ENCODE measurements at regions not wholly inside any gene's neighbourhood (a gene's known extent, or its start where the extent isn't known, plus 50 kb on each side); places are given as distances from the start of the nearest gene placed in this dataset.

DNA sequence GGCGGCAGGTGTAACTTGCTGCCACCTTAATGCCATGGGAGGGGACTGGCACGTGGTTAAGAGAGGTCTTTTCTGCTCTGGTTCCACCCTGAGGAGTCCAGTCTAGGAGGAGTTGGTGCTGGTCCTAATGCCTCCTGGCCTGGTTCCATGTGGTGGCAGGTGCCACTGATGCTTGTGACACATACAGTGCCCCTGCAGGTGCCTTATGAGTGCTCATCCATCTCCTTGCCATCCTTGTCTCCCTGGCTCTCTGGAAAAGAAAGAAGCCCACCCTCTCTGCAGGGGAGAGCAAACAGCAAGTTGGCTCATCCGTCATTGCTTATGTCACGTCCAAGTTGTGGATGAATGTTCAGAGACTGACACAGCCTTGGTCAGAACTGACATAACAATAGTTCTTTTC is 175.8 kb upstream of the DPH6 start:
- Mint-ChIP-seq H3K36me3 (ENCODE audit: low read depth, unreplicated experiment) (no peaks in the 10 kb centered on the region), H3K27ac (ENCODE audit: unreplicated experiment) (no peak overlapping the region), H3K9me3 (ENCODE audit: unreplicated experiment) (no peaks in the 10 kb centered on the region), H3K27me3 (ENCODE audit: low read depth, unreplicated experiment) (no peaks in the 10 kb centered on the region), H3K4me1 (ENCODE audit: low read depth, unreplicated experiment) (peaks cover 41% of the 10 kb centered on the region), H3K4me3 (ENCODE audit: unreplicated experiment) (no peak overlapping the region)
- H3K27ac ChIP-seq (ENCODE audit: low read depth, low read length), result no peak overlapping the region
- H3K9me3 ChIP-seq (ENCODE audit: insufficient read depth, low read depth, low read length), result no peaks in the 10 kb centered on the region
- H3K36me3 ChIP-seq (ENCODE audit: insufficient read depth, low read length), result no peaks in the 10 kb centered on the region
- H3K4me2 ChIP-seq (ENCODE audit: low read length), result no peak overlapping the region
- no peak overlapping the region for H3K4me3 ChIP-seq (ENCODE audit: insufficient read depth, low read depth, low read length)
- no peaks in the 10 kb centered on the region for H3K79me2 ChIP-seq (ENCODE audit: insufficient read depth, low read length)
- H4K20me1 ChIP-seq (ENCODE audit: insufficient read depth, low read length), result no peaks in the 10 kb centered on the region
- no peak overlapping the region for H2AFZ ChIP-seq (ENCODE audit: low read depth, low read length)
- DNase-seq (ENCODE audit: low read depth) (no peak), FAIRE-seq (no peak)
- no peaks in the 10 kb centered on the region for H3K27me3 ChIP-seq (ENCODE audit: insufficient read depth, low read length)
- H3K9ac ChIP-seq (ENCODE audit: low read length), result no peak overlapping the region
- TF ChIP-seq, protein P1, sequence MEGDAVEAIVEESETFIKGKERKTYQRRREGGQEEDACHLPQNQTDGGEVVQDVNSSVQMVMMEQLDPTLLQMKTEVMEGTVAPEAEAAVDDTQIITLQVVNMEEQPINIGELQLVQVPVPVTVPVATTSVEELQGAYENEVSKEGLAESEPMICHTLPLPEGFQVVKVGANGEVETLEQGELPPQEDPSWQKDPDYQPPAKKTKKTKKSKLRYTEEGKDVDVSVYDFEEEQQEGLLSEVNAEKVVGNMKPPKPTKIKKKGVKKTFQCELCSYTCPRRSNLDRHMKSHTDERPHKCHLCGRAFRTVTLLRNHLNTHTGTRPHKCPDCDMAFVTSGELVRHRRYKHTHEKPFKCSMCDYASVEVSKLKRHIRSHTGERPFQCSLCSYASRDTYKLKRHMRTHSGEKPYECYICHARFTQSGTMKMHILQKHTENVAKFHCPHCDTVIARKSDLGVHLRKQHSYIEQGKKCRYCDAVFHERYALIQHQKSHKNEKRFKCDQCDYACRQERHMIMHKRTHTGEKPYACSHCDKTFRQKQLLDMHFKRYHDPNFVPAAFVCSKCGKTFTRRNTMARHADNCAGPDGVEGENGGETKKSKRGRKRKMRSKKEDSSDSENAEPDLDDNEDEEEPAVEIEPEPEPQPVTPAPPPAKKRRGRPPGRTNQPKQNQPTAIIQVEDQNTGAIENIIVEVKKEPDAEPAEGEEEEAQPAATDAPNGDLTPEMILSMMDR (IDR thresholded peaks at IDR 0.05; ENCODE audit: insufficient read depth, low read depth, low read length), result no peak
- TF ChIP-seq EZH2 (IDR thresholded peaks at IDR 0.05; ENCODE audit: insufficient read depth, low read length), result no peak
- peaks cover 10% of the 10 kb centered on the region for H3K4me1 ChIP-seq (ENCODE audit: insufficient read depth, low read length)

DNA sequence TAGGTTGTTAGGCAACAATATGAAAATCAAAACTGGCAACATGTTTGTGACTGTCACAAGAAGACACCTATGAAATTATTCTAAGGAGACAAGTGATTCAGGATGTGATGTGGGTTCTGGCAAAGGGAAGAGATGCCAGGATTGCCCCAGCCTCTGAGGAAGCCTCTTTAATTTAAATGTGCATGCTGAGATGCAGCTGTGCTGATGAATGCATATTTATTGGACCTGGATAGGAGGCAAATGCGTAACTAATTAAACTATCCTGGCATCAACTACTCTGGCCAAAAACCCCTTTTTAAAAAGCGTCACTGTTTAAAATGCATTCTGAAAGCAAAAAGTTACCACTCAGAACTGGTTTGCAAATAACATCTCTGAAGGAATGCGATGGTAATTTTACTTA is 176.5 kb upstream of the DPH6 start:
- no peak overlapping the region for H3K27ac ChIP-seq (ENCODE audit: low read depth, low read length)
- H3K9ac ChIP-seq (ENCODE audit: low read length), result no peak overlapping the region
- H3K9me3 ChIP-seq (ENCODE audit: insufficient read depth, low read depth, low read length), result no peaks in the 10 kb centered on the region
- H3K36me3 ChIP-seq (ENCODE audit: insufficient read depth, low read length), result no peaks in the 10 kb centered on the region
- no peak overlapping the region for H3K4me3 Mint-ChIP-seq (ENCODE audit: unreplicated experiment)
- DNase-seq (ENCODE audit: low read depth), result no peak
- peaks cover 36% of the 10 kb centered on the region for H3K4me1 Mint-ChIP-seq (ENCODE audit: low read depth, unreplicated experiment)
- H3K9me3 Mint-ChIP-seq (ENCODE audit: unreplicated experiment), result no peaks in the 10 kb centered on the region
- no peak overlapping the region for H3K4me3 ChIP-seq (ENCODE audit: insufficient read depth, low read depth, low read length)
- TF ChIP-seq, protein P1 (IDR thresholded peaks at IDR 0.05; ENCODE audit: insufficient read depth, low read depth, low read length), result no peak
- no peak for TF ChIP-seq EZH2 (IDR thresholded peaks at IDR 0.05; ENCODE audit: insufficient read depth, low read length)
- H3K79me2 ChIP-seq (ENCODE audit: insufficient read depth, low read length), result no peaks in the 10 kb centered on the region
- no peaks in the 10 kb centered on the region for H3K27me3 ChIP-seq (ENCODE audit: insufficient read depth, low read length)
- H3K4me1 ChIP-seq (ENCODE audit: insufficient read depth, low read length), result peaks cover 10% of the 10 kb centered on the region
- FAIRE-seq, result no peak
- no peaks in the 10 kb centered on the region for H3K36me3 Mint-ChIP-seq (ENCODE audit: low read depth, unreplicated experiment)
- H2AFZ ChIP-seq (ENCODE audit: low read depth, low read length), result no peak overlapping the region
- H3K27me3 Mint-ChIP-seq (ENCODE audit: low read depth, unreplicated experiment), result no peaks in the 10 kb centered on the region
- H3K27ac Mint-ChIP-seq (ENCODE audit: unreplicated experiment), result no peak overlapping the region
- no peak overlapping the region for H3K4me2 ChIP-seq (ENCODE audit: low read length)
- no peaks in the 10 kb centered on the region for H4K20me1 ChIP-seq (ENCODE audit: insufficient read depth, low read length)

DNA sequence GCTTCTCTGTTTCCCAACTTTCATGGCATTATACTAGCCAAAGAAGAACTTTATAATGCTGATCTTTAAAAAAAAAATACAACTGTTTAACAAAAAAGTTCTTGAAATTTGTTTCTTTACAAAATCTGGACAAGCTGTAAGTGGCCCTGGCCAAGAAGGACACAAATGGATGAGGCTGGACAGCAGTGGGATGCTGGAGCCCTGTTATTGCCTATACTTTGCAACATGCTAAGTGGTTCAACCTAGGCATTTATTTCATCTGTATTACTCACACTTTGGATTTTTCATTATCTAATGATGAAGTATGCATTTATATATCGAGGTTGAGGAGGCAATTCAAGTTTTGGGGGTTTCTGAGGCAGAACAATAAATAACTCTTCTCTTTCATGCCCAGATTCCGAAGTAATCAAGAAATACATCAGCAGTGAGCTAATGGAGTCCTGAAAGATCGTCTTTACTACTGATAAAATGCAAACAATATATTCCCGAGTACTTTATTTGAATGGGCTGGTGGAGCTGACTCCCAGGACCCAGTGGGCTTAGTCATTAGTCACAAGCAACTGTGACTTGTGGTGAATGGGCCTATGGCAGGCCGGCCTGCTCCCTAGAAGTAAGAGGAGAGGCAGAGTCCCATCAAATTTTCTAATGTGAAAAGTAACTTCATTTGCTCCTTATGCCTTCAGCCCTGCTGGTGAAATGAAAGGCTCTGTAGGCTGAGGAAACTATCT is 177.3 kb upstream of the DPH6 start:
- TF ChIP-seq, protein P1 (IDR thresholded peaks at IDR 0.05; ENCODE audit: insufficient read depth, low read depth, low read length), result no peak
- no peak for TF ChIP-seq EZH2 (IDR thresholded peaks at IDR 0.05; ENCODE audit: insufficient read depth, low read length)

More for the DNA sequence above, 177.3 kb upstream of the DPH6 start:
- no peak overlapping the region for H3K4me3 ChIP-seq (ENCODE audit: insufficient read depth, low read depth, low read length)
- FAIRE-seq (no peak), DNase-seq (ENCODE audit: low read depth) (peak; percentile 42)
- H3K27ac ChIP-seq (ENCODE audit: low read depth, low read length), result peak overlapping the region; percentile 40
- H3K4me3 Mint-ChIP-seq (ENCODE audit: unreplicated experiment), result no peak overlapping the region
- H2AFZ ChIP-seq (ENCODE audit: low read depth, low read length), result no peak overlapping the region
- no peaks in the 10 kb centered on the region for H3K27me3 Mint-ChIP-seq (ENCODE audit: low read depth, unreplicated experiment)
- H4K20me1 ChIP-seq (ENCODE audit: insufficient read depth, low read length), result no peaks in the 10 kb centered on the region
- no peaks in the 10 kb centered on the region for H3K9me3 ChIP-seq (ENCODE audit: insufficient read depth, low read depth, low read length)
- H3K36me3 ChIP-seq (ENCODE audit: insufficient read depth, low read length), result no peaks in the 10 kb centered on the region
- peaks cover 12% of the 10 kb centered on the region for H3K4me1 ChIP-seq (ENCODE audit: insufficient read depth, low read length)
- no peaks in the 10 kb centered on the region for H3K79me2 ChIP-seq (ENCODE audit: insufficient read depth, low read length)
- H3K4me1 Mint-ChIP-seq (ENCODE audit: low read depth, unreplicated experiment), result peaks cover 30% of the 10 kb centered on the region
- no peaks in the 10 kb centered on the region for H3K36me3 Mint-ChIP-seq (ENCODE audit: low read depth, unreplicated experiment)
- H3K9me3 Mint-ChIP-seq (ENCODE audit: unreplicated experiment), result no peaks in the 10 kb centered on the region
- H3K9ac ChIP-seq (ENCODE audit: low read length), result no peak overlapping the region
- H3K27ac Mint-ChIP-seq (ENCODE audit: unreplicated experiment), result peak overlapping the region; percentile 8
- H3K27me3 ChIP-seq (ENCODE audit: insufficient read depth, low read length), result no peaks in the 10 kb centered on the region
- H3K4me2 ChIP-seq (ENCODE audit: low read length), result no peak overlapping the region

Measured in astrocyte (in vitro differentiated cells and primary cell).